Renal pelvis (tissue), 1 donor: ENCODE measurements at regions not wholly inside any gene's neighbourhood (a gene's known extent, or its start where the extent isn't known, plus 50 kb on each side); places are given as distances from the start of the nearest gene placed in this dataset.
"Not testable (repeated sequence)": the region's sequence is repeated elsewhere in the genome, so short reads cannot be mapped to it uniquely, and the experiment has no call there.

Experiments used
- DNase-seq: peaks from one replicate; pipeline ENCODE4 v3.0.0-alpha.2; 2013

DNA sequence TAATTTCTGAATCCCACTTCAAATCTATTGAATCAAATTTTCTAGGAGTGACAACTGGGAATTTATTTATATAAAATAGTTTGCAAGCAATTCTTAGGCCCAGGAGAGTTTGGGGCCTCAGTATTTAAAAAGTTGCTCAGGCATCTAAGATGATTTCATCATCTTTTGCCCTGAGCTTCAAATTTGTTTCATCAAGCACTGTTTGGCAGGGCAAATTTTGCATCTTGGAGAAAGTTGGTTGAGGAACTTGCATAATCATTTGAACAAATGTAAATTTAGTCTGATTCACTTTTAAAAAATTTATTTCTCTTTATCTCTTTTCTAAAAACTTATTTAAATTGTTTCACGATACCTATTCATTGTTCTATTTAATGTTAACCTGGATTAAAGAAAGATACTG lies 702.8 kb downstream of the SI start:
- DNase-seq, result no peak

DNA sequence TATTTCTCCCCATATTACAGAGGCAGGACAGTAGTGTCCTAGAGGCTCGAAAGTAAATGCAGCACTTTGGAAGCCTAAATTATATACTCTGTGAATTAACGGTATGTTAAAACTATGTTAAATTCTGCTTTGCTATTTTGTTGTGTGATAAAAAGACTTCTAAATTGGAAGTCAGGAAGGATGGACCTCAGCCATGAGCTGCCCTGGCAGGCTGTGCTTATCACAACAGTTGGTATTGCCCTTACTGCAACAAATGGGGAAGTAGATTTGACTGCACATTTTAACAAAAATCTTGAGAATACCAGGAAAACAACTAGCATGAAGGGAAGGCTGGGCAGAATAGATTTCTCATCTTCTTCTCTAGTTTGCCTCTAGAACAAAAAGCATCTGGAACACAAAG lies 706.6 kb downstream of the SI start:
- no peak for DNase-seq

DNA sequence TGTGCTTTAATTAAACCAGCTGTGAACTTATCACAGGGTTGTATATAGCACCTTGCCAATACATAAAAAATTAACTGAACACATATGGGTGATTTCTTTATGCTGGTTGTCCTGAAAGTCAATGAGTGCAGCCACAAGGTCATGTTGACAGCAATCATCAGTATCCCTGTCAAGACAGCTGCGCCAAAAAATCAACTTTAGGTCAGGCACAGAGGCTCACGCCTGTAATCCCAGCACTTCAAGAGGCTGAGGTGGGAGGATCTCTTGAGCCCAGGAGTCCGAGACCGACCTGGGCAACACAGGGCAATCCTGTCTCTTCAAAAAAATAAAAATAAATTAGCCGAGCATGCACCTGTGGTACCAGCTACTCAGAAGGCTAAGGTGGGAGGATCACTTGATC lies 707.3 kb downstream of the SI start:
- no peak for DNase-seq

DNA sequence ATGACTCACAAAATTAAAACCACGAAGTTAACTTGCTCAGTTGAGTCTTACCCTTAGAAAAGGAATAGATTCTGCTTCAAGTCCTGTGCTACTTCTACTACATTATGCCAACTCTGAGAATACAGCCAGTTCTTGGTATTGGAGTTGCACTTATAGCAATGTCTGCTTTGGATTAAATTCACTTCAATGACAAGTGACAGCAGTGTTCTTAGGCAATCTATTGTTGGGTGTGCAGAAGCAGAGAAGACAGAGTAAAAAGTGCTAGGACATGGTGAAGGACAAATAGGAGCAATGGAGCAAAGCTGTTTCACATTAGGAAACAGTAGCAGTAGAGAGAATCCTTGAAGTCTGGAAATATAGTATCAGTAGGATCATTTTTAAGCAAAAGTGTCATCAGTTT lies 713.1 kb downstream of the SI start:
- no peak for DNase-seq

DNA sequence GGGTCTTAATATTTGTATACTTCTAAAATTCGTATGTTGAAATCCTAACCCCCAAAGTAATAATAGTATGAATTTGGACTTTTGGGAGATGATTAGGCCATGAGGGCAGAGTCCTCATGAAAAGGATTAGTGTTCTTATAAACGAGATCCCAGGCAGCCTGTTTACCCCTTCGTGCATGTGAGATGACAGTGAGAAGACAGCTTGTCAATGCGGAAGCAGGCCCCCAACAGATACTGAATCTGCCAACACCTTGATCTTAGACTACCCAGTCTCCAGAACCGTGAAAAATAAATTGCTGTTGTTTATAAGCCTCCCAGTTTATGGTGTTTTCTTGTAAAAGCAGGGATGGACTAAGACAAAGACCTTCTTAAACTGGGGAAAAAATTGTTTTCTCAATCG lies 714.2 kb downstream of the SI start:
- no peak for DNase-seq

DNA sequence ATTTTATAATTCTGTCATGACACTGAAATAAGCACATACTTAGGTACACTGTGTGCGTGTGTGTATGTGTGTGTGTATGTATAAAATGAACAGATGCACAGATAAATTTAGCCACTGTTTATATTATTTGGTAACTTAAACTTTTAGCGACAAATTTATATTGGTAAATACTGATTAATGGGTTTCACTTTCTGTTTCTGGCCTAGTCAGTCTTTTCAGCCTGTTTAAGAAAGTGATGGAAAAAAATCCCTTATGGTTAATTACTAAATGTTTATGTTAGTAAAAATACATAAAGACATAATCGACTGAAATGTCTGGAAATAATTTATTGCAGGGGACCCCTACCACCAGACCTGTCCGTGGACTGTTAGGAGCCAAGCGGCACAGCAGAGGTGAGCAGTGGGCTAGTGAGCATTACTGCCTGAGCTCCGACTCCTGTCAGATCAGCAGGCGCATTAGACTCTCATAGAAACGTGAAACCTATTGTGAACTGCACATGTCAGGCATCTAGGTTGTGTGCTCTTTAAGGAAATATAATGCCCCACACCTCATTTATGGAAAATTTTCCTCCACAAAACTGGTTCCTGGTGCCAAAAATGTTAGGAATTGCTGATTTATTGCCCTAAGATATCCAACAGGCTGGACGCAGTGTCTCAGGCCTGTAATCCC lies 717.4 kb downstream of the SI start:
- DNase-seq, result no peak

DNA sequence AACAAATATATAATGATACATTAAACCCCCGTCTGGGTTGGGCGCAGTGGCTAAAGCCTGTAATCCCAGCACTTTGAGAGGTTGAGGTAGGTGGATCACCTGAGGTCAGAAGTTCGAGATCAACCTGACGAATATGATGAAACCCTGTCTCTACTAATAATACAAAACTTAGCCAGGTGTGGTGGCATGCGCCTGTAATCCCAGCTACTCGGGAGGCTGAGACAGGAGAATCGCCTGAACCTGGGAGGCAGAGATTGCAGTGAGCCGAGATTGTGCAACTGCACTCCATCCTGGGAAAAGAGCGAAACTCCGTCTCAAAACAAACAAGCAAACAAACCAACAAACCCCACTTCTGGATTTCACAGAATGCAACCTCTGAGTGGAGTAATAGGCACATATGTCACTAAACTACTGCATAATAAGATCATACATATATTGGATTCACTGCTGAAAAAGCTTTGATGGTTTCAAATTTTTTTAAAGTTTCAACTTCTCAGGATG lies 718.2 kb downstream of the SI start:
- no peak for DNase-seq

DNA sequence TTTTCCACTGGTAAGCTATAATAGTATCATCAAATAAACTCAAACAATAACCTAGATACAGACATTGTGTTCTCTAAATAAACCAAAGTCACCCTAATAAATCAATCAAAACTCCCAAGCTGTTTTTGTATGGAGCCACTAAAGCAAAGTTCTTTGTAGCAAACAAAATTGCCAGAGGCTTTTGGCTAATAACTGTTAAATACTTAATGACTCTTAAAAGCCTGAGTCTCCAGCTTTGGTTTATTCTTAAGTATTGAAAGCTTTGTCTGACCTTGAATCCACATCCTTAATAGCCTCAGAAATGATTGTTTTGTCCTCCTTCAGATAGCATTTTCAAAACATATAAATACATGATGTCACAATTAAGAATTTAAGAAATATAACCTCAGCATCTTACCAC lies 725.3 kb downstream of the SI start:
- DNase-seq, result no peak

DNA sequence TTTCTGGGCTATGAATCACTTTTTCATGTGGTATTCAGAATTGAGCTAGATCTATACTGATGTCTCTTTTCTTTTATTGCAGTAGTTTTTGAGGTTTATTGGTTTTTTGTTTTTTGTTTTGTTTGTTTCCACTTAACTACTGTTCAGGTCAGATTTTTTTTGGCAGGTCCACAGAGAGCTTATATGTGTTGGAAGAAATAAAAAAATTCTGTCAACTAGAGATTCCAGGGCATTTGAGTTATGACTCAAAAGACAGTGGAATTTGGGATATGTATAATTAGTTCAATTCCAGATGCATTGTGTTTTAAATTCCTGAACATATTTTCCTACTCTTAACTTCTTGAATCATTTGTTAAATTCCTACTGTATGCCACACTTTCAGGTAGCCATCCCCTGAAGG lies 727.2 kb downstream of the SI start:
- DNase-seq, result no peak

DNA sequence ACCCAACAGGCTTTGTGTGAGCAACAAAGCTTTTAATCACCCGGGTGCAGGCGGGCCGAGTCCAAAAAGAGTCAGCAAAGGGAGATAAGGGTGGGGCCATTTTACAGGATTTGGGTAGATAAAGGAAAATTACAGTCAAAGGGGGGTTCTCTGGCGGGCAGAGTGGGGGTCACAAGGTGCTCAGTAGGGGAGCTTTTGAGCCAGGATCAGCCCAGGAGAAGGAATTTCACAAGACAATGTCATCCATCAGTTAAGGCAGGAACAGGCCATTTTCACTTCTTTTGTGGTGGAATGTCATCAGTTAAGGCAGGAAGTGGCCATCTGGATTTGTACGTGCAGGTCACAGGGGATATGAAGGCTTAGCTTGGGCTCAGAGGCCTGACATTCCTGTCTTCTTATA lies 736.1 kb downstream of the SI start:
- DNase-seq, result not testable (repeated sequence)

DNA sequence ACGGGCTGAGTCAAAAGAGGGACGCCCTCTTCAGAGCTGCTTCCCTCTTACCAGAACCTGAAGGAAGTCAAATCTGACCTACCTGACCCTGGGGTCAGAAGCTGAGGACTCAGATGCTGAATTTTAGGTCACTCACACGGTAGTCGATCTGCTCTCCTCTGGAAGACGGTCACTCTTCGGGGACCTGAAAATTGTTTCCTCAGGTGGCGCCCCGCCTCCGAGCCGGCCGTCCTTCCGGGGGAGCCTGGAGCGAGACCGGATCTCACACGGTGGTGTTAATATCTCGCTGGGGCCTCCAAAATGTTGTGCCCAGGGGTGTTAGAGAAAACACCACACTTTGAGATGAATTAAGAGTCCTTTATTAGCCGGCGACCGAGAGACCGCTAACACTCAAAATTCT lies 737.2 kb downstream of the SI start:
- DNase-seq, result no peak

DNA sequence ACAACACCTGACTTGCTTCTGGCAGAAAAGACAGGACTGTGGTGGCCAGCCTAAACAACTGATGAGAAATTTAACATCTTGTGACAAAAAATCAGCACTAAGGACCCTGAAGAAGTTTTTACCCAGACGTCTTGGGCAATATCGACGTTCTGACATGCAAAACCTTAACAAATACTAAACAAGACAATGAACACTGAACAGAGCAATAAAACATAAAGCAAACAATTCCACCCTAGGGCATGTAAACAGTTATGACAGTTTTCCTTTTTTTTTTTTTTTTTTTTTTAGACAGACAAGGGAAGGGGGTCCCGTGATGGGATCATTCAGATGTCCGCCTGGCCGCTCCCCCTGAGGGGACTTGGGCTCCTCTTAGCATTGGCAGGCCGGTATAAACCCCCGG lies 738.0 kb downstream of the SI start:
- DNase-seq, result no peak

DNA sequence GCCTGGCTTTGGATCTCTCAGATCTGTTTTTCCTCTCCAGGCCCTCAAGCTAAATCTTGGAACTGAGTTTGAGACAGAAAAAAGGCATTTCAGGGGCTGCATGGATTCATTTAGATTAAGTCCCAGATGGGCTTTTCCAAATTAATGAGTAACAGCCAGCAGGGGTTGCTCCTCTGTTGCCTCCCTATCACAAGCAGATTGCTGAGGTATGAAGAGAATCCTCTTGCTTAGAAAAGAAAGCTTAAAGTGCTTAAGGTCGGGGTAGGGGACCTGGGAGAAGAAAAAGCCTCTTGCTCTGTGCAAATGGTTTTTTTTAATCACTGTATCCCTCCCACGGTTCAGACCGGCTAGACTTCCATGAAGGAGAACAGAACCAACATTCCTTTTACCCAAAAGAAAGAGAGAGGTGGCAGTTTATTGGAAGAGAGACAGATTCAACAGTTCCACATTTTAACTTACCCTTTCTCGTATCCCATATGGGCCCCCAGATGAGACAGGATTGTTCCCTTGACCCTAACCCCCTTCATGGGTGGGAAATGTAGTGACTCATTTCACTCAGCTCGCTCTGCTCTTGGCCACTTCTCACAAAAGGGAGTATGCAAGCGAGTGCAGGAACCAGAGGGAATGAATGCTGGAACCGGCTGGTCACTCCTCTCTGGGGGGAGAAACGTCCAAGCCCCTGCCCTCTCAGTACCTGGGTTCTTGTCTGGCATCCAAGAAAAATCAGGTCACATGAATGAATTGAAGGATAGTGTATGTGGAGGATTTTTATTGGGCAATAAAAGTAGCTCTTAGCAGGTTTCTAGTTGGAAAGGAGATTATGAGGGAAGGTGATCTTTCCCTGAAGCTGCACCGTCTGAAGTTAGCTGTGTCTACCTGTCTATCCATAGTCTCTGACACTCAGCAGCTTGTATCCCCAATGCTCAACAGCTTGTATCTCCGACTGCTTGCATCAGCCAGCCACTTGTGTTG lies 745.2 kb downstream of the SI start:
- peak; percentile 20 for DNase-seq

DNA sequence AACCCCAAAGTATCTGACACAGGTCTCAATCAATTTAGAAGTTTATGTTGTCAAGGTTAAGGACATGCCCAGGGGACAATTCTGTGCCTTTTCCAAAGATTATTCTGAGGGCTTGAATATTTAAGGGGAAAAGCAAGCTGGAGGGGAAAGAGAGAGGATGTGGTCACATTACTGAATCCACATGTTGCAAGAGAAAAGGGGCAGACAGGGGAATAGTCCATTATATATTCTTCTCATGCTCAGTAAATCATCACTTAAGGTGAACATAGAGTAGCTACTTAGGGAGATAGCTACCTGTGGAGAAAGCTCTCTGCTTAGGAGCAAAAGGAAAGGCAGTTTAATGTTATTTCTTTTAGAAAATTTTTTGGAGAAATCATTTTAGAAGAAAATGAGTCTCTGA lies 751.6 kb downstream of the SI start:
- DNase-seq, result no peak

DNA sequence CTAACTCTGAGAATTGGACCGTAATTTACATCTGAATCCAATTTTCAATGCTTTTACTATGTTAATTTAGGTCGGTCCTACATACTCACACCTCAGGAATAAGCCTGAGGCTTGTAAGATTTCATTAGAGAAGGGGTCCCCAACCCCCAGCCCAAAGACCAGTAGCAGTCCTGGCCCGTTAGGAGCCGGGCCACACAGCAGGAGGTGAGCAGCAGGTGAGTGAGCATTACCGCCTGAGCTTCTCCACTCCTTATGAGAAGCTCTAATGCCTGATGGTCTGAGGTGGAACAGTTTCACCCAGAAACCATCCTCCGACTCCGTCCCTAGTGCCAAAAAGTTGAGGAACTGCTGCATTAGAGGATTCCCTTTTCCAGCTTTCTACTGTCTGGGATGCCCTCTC lies 757.3 kb downstream of the SI start:
- no peak for DNase-seq

DNA sequence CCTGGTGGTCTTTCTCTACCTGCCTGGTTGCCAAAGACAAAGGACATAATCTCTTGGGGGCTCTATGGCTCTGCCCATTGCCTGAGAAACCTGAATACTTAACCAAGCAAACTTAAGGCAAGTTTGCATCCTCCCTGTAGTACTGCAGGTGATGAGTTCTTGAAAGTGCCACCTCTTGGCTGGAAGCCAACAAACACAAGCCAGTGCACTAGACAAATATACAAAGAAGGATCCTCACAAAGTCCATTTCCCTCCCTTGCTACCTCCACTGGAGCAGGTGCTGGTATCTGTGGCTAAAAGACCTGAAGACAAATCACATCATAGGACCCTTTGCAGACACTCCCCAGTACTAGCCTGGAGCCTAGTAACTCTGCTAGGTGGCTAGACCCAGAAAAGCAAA lies 772.3 kb downstream of the SI start:
- DNase-seq, result no peak

DNA sequence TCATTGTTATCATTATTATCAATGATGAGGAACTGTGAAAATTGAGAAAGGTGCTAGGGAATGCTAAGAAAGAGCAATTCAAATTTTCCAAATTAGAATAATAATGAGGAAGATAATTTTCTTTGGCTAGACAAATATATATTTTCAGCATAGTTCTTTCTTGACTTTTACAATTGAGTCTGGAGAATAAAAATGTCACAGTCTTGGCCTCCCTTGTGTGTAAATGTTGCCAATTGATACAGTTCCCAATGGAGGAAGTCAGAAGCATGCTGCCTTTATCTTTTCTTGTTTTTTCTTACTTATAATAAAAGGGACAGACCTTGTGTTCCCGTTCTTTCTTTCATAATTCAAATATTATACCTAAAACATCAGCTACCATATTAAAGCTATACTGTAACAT lies 774.4 kb downstream of the SI start:
- DNase-seq, result no peak

DNA sequence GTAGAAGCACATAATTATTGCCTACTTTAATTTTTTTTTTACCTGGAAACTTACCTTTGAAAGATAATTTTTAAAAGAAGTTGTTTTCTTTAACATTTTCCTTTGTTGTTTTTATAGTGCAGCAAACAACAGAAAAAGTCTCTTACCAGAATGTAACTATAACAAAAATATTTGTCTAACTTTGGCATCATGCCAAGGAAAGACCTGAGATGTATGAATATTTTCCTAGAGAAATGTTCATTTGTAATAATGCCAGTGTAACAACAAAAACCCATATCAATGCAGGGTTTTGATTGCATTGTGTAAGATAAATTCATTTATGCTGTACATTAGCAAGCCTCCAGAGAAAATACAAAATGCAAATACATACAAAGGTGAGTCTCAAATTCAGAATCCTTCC lies 775.7 kb downstream of the SI start:
- DNase-seq, result no peak

DNA sequence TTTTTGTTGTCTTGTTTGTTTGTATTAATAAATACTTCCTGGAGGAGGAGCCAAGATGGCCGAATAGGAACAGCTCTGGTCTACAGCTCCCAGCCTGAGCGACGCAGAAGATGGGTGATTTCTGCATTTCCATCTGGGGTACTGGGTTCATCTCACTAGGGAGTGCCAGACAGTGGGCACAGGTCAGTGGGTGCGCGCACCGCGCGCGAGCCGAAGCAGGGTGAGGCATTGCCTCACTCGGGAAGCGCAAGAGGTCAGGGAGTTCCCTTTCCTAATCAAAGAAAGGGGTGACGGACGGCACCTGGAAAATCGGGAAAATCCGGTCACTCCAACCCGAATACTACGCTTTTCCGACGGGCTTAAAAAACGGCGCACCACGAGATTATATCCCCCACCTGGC lies 786.8 kb downstream of the SI start:
- DNase-seq, result not testable (repeated sequence)

DNA sequence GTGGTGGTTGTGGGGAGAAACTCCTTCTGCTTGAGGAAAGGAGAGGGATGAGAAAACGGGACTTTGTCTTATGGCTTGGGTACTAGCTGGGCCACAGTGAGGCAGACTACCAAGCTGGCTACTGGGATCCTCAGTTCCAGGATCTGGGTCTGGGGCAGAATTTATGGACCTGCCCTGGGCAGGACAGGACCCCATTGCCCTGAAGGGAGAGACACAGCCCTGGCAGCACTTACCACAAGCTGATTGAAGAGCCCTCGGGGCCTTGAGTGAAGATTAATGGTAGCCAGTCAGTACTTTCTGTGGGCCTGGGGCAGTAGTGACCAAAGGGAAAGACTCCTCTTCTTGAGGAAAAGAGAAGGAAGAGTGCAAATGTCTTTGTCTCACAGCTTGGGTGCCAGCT lies 799.7 kb downstream of the SI start:
- DNase-seq, result no peak

DNA sequence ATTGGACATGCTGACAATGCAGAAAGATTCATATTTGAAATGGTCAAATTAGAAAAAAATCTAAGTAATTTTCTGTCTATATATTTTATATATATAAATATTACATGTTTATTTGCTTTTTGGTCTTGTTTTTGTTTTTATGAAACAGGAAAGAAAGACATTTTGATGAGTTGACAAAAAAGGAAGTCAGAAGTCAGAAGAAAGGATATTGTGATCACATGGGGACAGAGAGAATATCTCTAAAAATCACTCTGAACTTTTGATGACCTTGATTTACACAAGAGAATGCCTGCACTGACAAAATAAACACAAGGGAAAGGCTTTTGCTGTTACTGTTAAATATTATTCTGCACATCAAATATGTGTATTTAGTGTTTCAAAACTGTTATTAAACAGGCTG lies 811.2 kb downstream of the SI start:
- DNase-seq, result no peak

DNA sequence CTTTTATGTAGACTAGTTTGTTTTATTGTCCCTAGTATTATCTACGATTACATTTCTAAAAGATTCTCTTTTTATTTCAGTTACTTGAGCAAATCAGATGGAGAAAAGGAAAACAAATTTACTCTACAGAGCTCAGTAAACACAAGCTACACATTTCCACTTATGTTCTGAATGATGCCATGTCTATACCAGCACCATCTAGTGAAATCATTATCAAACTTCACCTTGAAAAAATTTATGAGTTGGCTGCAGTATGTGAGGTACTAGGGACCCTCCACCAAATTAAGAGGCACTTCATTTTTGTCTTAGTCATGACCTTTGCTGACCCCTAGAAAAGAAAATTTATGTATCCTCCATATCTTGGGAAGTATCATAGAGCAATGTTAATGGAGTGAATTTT lies 827.4 kb downstream of the SI start:
- DNase-seq, result no peak

DNA sequence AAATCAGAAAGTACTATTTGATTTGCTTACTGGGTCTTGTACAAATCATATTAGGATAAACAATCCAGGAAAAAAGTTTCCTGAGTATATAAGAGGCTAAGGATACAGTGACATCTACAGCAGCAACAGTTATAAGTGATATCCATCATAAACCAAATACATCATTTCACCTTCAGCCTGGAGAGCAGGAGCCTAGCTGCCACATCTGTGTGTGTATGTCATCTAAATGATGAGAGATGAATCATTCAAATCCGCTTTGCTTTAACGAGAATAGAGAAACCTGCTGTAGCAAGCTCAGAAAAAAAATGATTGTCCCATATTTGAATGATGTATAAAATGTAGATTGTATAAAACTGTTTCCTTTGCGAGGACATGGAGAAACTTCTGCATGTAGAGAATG lies 841.4 kb downstream of the SI start:
- DNase-seq, result no peak
